B cell (primary cell): ENCODE measurements at regions not wholly inside any gene's neighbourhood (a gene's known extent, or its start where the extent isn't known, plus 50 kb on each side); places are given as distances from the start of the nearest gene placed in this dataset.

Source experiments
- ATAC-seq: fragments of 200-7000 bp; cut with Tn5 transposase; one replicate; pipeline ENCODE4 v1.10.0; 2021; ENCODE audit warnings: low read depth, mild to moderate bottlenecking, moderate number of reproducible peaks, moderate library complexity
- CTCF ChIA-PET: fragments of 350-600 bp; sonication (Branson Sonifier 250); formaldehyde crosslinking; loops from one replicate; lab custom pipeline; 2021; ENCODE audit warnings: antibody characterized with exemption, inconsistent platforms; lab: Charles Lee
- POLR2A ChIA-PET: fragments of 350-600 bp; sonication (Branson Sonifier 250); formaldehyde crosslinking; loops from one replicate; lab custom pipeline; 2021; ENCODE audit warnings: antibody characterized with exemption; lab: Charles Lee
- DNase-seq: peaks from one replicate; pipeline ENCODE4 v3.0.0; 2013
- H2AFZ ChIP-seq: 2 replicates; pipeline ENCODE4 v1.6.1; 2012; ENCODE audit warnings: mild to moderate bottlenecking, low read depth, low read length; ENCODE audit not compliant: insufficient read depth, poor library complexity, severe bottlenecking
- H3K27ac ChIP-seq, 2 donors: 1 replicate in 1 of 2; 2 replicates in 1 of 2; pipeline ENCODE4 v1.5.1; 2012 to 2013; ENCODE audit warnings: low read length in 2 of 2, mild to moderate bottlenecking in 2 of 2, moderate library complexity in 1 of 2
- H3K27me3 ChIP-seq, 4 experiments: fragments of 200-600 bp in 1 of 4; sonication (generic) in 1 of 4; replicated peaks in 1 of 4; 1 replicate in 2 of 4; 2 replicates in 2 of 4; pipeline versions ENCODE4 v1.6.1 to v1.7.0; 2013 to 2016; ENCODE audit warnings: low read length in 3 of 4, mild to moderate bottlenecking in 2 of 4, mixed read lengths in 1 of 4, moderate library complexity in 1 of 4; ENCODE audit not compliant: insufficient read depth in 4 of 4, control insufficient read depth in 3 of 4; ENCODE audit errors: control extremely low read depth in 1 of 4
- H3K36me3 ChIP-seq, 2 experiments: replicated peaks in 1 of 2; 1 replicate in 1 of 2; 2 replicates in 1 of 2; pipeline versions ENCODE4 v1.6.1 to v1.7.1; 2013; ENCODE audit warnings: low read length in 1 of 2; ENCODE audit not compliant: insufficient read depth in 2 of 2, control insufficient read depth in 1 of 2; ENCODE audit errors: control extremely low read depth in 1 of 2, extremely low read depth in 1 of 2
- H3K4me1 ChIP-seq, 2 donors: fragments of 200-600 bp in 1 of 2; sonication (generic) in 1 of 2; 1 replicate in 1 of 2; 2 replicates in 1 of 2; pipeline versions ENCODE4 v1.5.1 to v1.6.1; 2013 to 2017; ENCODE audit warnings: low read length in 2 of 2; ENCODE audit not compliant: control insufficient read depth in 2 of 2, insufficient read depth in 2 of 2
- H3K4me2 ChIP-seq: replicated peaks from 2 replicates; pipeline ENCODE3; 2012; ENCODE audit warnings: mild to moderate bottlenecking, low read depth, low read length; ENCODE audit not compliant: poor library complexity, severe bottlenecking
- H3K4me3 ChIP-seq, 5 experiments: fragments of 200-600 bp in 1 of 5; sonication (generic) in 1 of 5; 1 replicate in 3 of 5; 2 replicates in 2 of 5; pipeline versions ENCODE4 v1.5.1 to v1.7.0; 2011 to 2016; ENCODE audit warnings: low read length in 4 of 5, mild to moderate bottlenecking in 4 of 5, low read depth in 2 of 5, control low read depth in 1 of 5, moderate library complexity in 1 of 5; ENCODE audit not compliant: insufficient read depth in 1 of 5; ENCODE audit errors: control extremely low read depth in 1 of 5, extremely low read depth in 1 of 5
- H3K79me2 ChIP-seq: fragments of 200-600 bp; sonication (generic); one replicate; pipeline ENCODE4 v1.6.0; 2016; ENCODE audit warnings: low read length; ENCODE audit not compliant: control insufficient read depth, insufficient read depth
- H3K9ac ChIP-seq: fragments of 200-600 bp; sonication (generic); 2 replicates; pipeline ENCODE4 v1.6.1; 2017; ENCODE audit warnings: mild to moderate bottlenecking, low read length, moderate library complexity
- H3K9me3 ChIP-seq, 3 donors: one replicate each; pipeline versions ENCODE4 v1.6.1 to v1.7.1; 2013; ENCODE audit warnings: low read length in 2 of 3; ENCODE audit not compliant: control insufficient read depth in 2 of 3, insufficient read depth in 1 of 3; ENCODE audit errors: control extremely low read depth in 1 of 3
- H4K20me1 ChIP-seq: 2 replicates; pipeline ENCODE4 v1.6.0; 2012; ENCODE audit warnings: mild to moderate bottlenecking, low read length; ENCODE audit not compliant: insufficient read depth, control insufficient read depth, poor library complexity, severe bottlenecking
- H3K27ac Mint-ChIP-seq: one replicate; pipeline ENCODE4 v1.8.0; 2021; ENCODE audit warnings: mixed read lengths
- H3K27me3 Mint-ChIP-seq: one replicate; pipeline ENCODE4 v1.8.0; 2021; ENCODE audit warnings: mixed read lengths
- H3K4me1 Mint-ChIP-seq: one replicate; pipeline ENCODE4 v1.8.0; 2021; ENCODE audit warnings: mixed read lengths
- H3K4me3 Mint-ChIP-seq: one replicate; pipeline ENCODE4 v1.8.0; 2021; ENCODE audit warnings: mixed read lengths
- H3K9me3 Mint-ChIP-seq: one replicate; pipeline ENCODE4 v1.8.0; 2022; ENCODE audit warnings: mixed read lengths; ENCODE audit not compliant: insufficient read depth
- EZH2 ChIP-seq: IDR thresholded peaks from 2 replicates; pipeline ENCODE4 v1.6.1; 2012; ENCODE audit warnings: borderline replicate concordance, low read depth, mild to moderate bottlenecking, moderate library complexity, low read length; ENCODE audit not compliant: insufficient read depth, poor library complexity, severe bottlenecking
- WGBS: methylation state at CpG from one replicate; pipeline ENCODE4 v1.1.5; 2013; ENCODE audit warnings: missing lambda C conversion rate; ENCODE audit not compliant: insufficient coverage; 5-methylcytosine and 5-hydroxymethylcytosine counted together
- intact Hi-C: fragments of 100-400 bp; cut with micrococcal nuclease; formaldehyde crosslinking; loops from one replicate; pipeline ENCODE4 v1.10.0; 2022
- TF ChIP-seq, protein P1 (sequence below): fragments of 200-600 bp; IDR thresholded peaks from one replicate; pipeline ENCODE4 v1.8.0; 2022; ENCODE audit warnings: antibody characterized with exemption, mild to moderate bottlenecking

DNA sequence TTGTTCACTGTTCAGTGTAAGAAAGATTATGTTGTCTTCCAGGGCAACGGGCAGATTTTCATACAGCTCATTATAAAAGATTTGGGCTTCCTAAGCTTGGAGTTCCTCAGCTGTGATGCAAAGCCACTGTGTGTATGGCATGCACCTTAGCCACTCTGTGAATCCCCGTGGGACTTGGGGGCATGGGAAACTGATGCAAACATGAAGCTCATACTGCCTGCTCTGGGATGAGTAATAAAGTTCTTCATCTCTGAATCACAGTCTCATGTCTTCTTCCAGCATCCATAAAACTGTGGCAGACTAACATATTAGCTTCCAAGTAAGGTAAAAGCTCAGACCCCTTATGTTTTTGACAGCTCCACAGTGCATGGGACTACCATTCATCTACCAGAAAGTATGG lies 154.3 kb upstream of the RORA start:
- Histone ChIP-seq H3K4me1 (no peaks in the 10 kb centered on the region), H2AFZ (no peak overlapping the region), H3K27ac (no peak overlapping the region), H3K27me3 (no peaks in the 10 kb centered on the region), H3K79me2 (no peaks in the 10 kb centered on the region), H3K4me3 (no peak overlapping the region), H3K4me2 (no peak overlapping the region), H3K9ac (no peak overlapping the region), H4K20me1 (no peaks in the 10 kb centered on the region), H3K36me3 (no peaks in the 10 kb centered on the region), H3K9me3 (no peaks in the 10 kb centered on the region)
- intact Hi-C loops = no loop called here
- Mint-ChIP-seq H3K27ac (no peak overlapping the region), H3K4me1 (no peaks in the 10 kb centered on the region), H3K4me3 (no peak overlapping the region), H3K27me3 (peaks cover 4% of the 10 kb centered on the region), H3K9me3 (peaks cover 1% of the 10 kb centered on the region)
- DNase-seq = no peak
- ATAC-seq = no peak
- POLR2A ChIA-PET = no interaction called here
- CTCF ChIA-PET = no interaction called here
- WGBS = 87% methylated on average over 2 of the region's 2 CpGs
- TF ChIP-seq, protein P1, sequence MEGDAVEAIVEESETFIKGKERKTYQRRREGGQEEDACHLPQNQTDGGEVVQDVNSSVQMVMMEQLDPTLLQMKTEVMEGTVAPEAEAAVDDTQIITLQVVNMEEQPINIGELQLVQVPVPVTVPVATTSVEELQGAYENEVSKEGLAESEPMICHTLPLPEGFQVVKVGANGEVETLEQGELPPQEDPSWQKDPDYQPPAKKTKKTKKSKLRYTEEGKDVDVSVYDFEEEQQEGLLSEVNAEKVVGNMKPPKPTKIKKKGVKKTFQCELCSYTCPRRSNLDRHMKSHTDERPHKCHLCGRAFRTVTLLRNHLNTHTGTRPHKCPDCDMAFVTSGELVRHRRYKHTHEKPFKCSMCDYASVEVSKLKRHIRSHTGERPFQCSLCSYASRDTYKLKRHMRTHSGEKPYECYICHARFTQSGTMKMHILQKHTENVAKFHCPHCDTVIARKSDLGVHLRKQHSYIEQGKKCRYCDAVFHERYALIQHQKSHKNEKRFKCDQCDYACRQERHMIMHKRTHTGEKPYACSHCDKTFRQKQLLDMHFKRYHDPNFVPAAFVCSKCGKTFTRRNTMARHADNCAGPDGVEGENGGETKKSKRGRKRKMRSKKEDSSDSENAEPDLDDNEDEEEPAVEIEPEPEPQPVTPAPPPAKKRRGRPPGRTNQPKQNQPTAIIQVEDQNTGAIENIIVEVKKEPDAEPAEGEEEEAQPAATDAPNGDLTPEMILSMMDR = no peak
- TF ChIP-seq EZH2 = no peak

DNA sequence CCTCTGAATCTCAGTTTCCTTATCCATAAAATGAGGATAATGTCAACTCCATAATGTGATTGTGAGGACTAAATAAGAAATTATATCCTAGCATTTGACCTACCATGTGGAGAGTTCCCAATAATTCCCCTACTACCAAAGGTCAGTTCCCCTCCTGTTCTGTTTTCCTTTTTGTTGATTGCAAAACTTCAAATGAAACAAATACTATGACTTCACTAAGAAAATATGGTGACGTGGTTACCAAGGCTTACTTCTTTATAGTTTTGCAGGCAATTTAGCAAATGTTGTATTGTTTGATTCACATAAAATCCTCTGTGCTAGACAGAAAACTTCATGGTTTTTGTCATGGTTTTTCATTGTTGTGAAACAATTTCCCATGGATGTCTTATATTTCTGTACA lies 153.8 kb upstream of the RORA start:
- H3K4me1 ChIP-seq = no peaks in the 10 kb centered on the region
- H2AFZ ChIP-seq = no peak overlapping the region
- H4K20me1 ChIP-seq = no peaks in the 10 kb centered on the region
- Mint-ChIP-seq H3K9me3 (no peaks in the 10 kb centered on the region), H3K27ac (no peak overlapping the region), H3K4me3 (no peak overlapping the region), H3K27me3 (peaks cover 6% of the 10 kb centered on the region), H3K4me1 (no peaks in the 10 kb centered on the region)
- ATAC-seq (no peak), DNase-seq (no peak)
- no peak overlapping the region for H3K9ac ChIP-seq
- no peak overlapping the region for H3K4me2 ChIP-seq
- no peak overlapping the region for H3K4me3 ChIP-seq
- TF ChIP-seq, protein P1 = no peak
- no peak for TF ChIP-seq EZH2
- no peaks in the 10 kb centered on the region for H3K79me2 ChIP-seq
- intact Hi-C loops = no loop called here
- no peaks in the 10 kb centered on the region for H3K36me3 ChIP-seq
- H3K27ac ChIP-seq = no peak overlapping the region
- POLR2A ChIA-PET = no interaction called here
- H3K9me3 ChIP-seq = no peaks in the 10 kb centered on the region
- CTCF ChIA-PET = no interaction called here
- H3K27me3 ChIP-seq = no peaks in the 10 kb centered on the region
- no CpG with 5 or more reads among the region's 1 CpG for WGBS
